Cardiac muscle cell (in vitro differentiated cells and primary cell): ENCODE measurements at regions not wholly inside any gene's neighbourhood (a gene's known extent, or its start where the extent isn't known, plus 50 kb on each side); places are given as distances from the start of the nearest gene placed in this dataset.

Experiments
- DNase-seq, 2 donors: peaks; one replicate each; pipeline versions ENCODE4 v3.0.0 to v3.0.0-alpha.2; 2010 to 2017; ENCODE audit warnings: low read depth in 1 of 2, low spot score in 1 of 2
- H3K27ac ChIP-seq: fragments of 200-600 bp; sonication (generic); 2 replicates; pipeline ENCODE4 v1.5.1; 2016
- H3K27me3 ChIP-seq: fragments of 200-600 bp; sonication (generic); 2 replicates; pipeline ENCODE4 v1.6.0; 2016; ENCODE audit warnings: control low read depth
- H3K36me3 ChIP-seq: fragments of 200-600 bp; sonication (generic); 2 replicates; pipeline ENCODE4 v1.5.1; 2016; ENCODE audit warnings: control low read depth
- H3K4me1 ChIP-seq: fragments of 200-600 bp; sonication (generic); 2 replicates; pipeline ENCODE4 v1.8.1; 2017; ENCODE audit warnings: low read depth, mild to moderate bottlenecking, mixed run types
- H3K4me3 ChIP-seq: fragments of 200-600 bp; sonication (generic); 2 replicates; pipeline ENCODE4 v1.5.1; 2016; ENCODE audit warnings: mild to moderate bottlenecking
- H3K9me3 ChIP-seq: fragments of 200-600 bp; sonication (generic); 2 replicates; pipeline ENCODE4 v1.5.1; 2017; ENCODE audit warnings: low read depth, mild to moderate bottlenecking, control low read depth
- TF ChIP-seq, protein P1 (sequence below): IDR thresholded peaks from 2 replicates; pipeline ENCODE4 v1.5.1; 2012; ENCODE audit warnings: low read depth, mild to moderate bottlenecking, low read length

DNA sequence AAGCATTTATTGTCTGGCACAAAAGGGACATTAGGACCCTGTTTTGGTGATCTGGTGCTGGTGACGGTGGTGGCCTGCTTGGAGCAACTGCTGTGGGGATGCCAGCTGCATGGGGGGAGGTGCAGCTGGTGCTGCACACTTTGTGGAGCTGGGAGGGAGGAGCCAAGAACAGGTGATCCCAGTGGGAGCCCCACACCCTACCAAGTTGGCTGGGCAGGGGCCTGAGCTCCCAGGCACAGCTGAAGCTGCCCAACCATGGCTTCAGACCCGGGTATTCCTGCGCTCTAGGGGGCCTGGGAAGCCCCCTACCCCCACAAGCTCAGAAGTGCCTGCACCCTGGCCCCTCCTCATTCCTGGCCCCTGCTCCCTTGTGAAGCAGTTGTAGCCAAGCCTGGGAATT lies 1512.5 kb downstream of the TECRL start:
- Histone ChIP-seq H3K4me1 (no peaks in the 10 kb centered on the region), H3K4me3 (no peak overlapping the region), H3K9me3 (no peaks in the 10 kb centered on the region), H3K36me3 (no peaks in the 10 kb centered on the region), H3K27me3 (no peaks in the 10 kb centered on the region), H3K27ac (no peak overlapping the region)
- TF ChIP-seq, protein P1, sequence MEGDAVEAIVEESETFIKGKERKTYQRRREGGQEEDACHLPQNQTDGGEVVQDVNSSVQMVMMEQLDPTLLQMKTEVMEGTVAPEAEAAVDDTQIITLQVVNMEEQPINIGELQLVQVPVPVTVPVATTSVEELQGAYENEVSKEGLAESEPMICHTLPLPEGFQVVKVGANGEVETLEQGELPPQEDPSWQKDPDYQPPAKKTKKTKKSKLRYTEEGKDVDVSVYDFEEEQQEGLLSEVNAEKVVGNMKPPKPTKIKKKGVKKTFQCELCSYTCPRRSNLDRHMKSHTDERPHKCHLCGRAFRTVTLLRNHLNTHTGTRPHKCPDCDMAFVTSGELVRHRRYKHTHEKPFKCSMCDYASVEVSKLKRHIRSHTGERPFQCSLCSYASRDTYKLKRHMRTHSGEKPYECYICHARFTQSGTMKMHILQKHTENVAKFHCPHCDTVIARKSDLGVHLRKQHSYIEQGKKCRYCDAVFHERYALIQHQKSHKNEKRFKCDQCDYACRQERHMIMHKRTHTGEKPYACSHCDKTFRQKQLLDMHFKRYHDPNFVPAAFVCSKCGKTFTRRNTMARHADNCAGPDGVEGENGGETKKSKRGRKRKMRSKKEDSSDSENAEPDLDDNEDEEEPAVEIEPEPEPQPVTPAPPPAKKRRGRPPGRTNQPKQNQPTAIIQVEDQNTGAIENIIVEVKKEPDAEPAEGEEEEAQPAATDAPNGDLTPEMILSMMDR, result no peak
- no peak for DNase-seq

DNA sequence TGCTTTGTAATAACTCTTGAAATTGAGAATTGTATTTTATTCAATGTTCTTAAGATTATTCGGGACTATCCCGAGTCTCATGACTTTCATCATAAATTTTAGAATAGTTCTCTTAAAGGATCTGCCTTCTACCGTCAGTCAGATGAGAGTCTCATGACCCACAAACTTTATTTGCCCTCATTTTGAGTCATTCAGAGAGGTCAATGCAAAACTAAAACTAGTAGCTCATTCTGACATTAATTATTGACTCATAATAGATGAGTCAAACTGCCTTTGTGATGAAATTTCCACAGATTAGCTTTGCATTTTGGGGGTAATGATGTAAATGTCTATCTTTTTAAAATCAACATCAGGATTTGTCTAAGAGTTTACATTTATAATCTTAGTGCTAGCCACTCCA lies 1527.3 kb downstream of the TECRL start:
- no peaks in the 10 kb centered on the region for H3K36me3 ChIP-seq
- no peak overlapping the region for H3K27ac ChIP-seq
- no peaks in the 10 kb centered on the region for H3K4me1 ChIP-seq
- no peak for DNase-seq
- no peaks in the 10 kb centered on the region for H3K27me3 ChIP-seq
- H3K4me3 ChIP-seq, result no peak overlapping the region
- no peaks in the 10 kb centered on the region for H3K9me3 ChIP-seq
- TF ChIP-seq, protein P1, result no peak

DNA sequence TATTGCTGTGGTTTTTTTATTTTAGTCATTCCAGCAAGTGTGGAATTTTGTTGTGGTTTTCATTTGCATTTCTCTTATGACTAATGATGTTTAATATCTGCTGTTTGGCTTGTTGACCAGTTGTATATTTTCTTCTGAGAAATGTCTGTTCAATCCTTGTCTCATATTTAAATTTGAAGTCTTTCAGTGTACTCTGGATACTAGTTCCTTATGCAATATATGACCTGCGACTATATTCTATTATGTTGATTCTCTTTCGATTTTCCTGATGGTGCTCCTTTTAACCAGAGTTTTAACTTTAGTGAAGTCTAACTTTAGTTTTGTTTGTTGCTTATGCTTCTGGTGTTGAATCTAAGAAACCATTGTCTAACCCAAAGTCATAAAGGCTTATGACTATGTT lies 1528.0 kb downstream of the TECRL start:
- H3K9me3 ChIP-seq, result no peaks in the 10 kb centered on the region
- TF ChIP-seq, protein P1, result no peak
- no peaks in the 10 kb centered on the region for H3K4me1 ChIP-seq
- DNase-seq, result no peak
- H3K36me3 ChIP-seq, result no peaks in the 10 kb centered on the region
- H3K27ac ChIP-seq, result no peak overlapping the region
- no peak overlapping the region for H3K4me3 ChIP-seq
- H3K27me3 ChIP-seq, result no peaks in the 10 kb centered on the region

DNA sequence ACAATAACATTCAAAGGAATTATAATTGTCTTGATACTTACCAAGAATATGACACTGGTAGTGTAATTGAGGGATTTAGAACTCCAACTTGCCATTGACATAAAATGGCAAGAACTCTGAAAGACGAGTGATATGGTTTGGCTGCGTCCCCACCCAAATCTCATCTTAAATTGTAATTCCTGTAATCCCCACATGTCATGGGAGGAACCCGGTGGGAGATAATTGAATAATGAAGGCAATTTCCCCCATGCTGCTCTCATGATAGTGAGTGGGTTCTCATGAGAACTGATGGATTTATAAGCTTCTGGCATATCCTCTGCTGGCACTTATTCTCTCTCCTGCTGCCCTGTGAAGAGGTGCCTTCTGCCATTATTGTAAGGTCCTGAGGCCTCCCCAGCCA lies 1536.4 kb downstream of the TECRL start:
- Histone ChIP-seq H3K36me3 (no peaks in the 10 kb centered on the region), H3K27ac (no peak overlapping the region), H3K4me3 (no peak overlapping the region), H3K9me3 (no peaks in the 10 kb centered on the region), H3K4me1 (no peaks in the 10 kb centered on the region), H3K27me3 (no peaks in the 10 kb centered on the region)
- TF ChIP-seq, protein P1, result no peak
- DNase-seq, result no peak

DNA sequence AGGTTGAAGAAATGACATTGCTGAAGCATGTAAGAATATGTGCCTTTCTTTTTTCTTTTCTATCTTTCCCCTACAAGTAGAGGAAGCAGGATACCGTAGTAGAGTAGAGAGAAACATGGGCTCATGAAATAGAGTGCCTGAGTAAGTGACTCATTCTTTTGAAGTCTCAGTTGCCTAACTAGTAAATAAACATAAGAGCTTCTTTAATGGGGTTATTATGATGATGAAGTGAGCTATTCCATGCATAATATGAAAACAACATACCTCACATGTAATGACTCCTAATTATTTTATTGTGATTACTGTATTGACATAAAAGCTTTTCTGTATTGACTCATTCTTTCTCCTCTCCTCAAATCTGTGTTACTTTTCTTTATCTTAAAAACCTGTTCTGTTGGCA lies 1538.2 kb downstream of the TECRL start:
- no peaks in the 10 kb centered on the region for H3K36me3 ChIP-seq
- no peak for DNase-seq
- TF ChIP-seq, protein P1, result no peak
- no peaks in the 10 kb centered on the region for H3K4me1 ChIP-seq
- no peaks in the 10 kb centered on the region for H3K9me3 ChIP-seq
- H3K27ac ChIP-seq, result no peak overlapping the region
- H3K27me3 ChIP-seq, result no peaks in the 10 kb centered on the region
- no peak overlapping the region for H3K4me3 ChIP-seq

DNA sequence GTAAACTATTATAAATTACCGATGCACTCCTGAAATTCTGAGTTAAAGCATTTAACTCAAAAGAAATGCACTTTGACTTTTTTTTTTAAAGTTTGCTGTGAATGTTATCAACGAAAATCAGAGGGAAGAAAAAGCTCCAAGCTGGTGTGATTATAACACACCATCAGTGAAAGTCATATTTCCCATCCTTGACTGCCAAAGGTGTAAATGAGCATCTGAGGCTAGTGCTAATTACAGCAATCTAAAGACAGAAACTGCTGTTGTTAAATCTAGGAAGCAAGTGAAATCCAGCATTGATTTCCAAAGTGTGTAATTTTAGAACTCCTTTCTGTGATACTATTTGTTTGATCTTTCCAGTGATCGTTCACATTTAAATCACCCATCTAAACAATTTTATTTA lies 1538.8 kb downstream of the TECRL start:
- no peaks in the 10 kb centered on the region for H3K36me3 ChIP-seq
- no peak overlapping the region for H3K27ac ChIP-seq
- no peak for DNase-seq
- H3K4me3 ChIP-seq, result no peak overlapping the region
- H3K9me3 ChIP-seq, result no peaks in the 10 kb centered on the region
- H3K4me1 ChIP-seq, result no peaks in the 10 kb centered on the region
- H3K27me3 ChIP-seq, result no peaks in the 10 kb centered on the region
- TF ChIP-seq, protein P1, result no peak
